Stimulated activated CD8-positive, alpha-beta memory T cell treated with anti-CD3 and anti-CD28 coated beads, Interleukin-12 subunit alpha, Interleukin-12 subunit beta, amount 100 ng/mL, for 4 hours (primary cell): ENCODE measurements at regions not wholly inside any gene's neighbourhood (a gene's known extent, or its start where the extent isn't known, plus 50 kb on each side); places are given as distances from the start of the nearest gene placed in this dataset.
"Not testable (repeated sequence)": the region's sequence is repeated elsewhere in the genome, so short reads cannot be mapped to it uniquely, and the experiment has no call there.

ENCODE experiments used
- DNase-seq: peaks from one replicate; pipeline ENCODE4 v3.0.0-alpha.2; 2020; ENCODE audit warnings: low read depth

GRCh38 chr3:112765531-112765930 is 81.1 kb downstream of the CD200R1L start:
- no peak for DNase-seq

- no peak for DNase-seq
Measured at GRCh38 chr3:112763258-112763657, 83.4 kb downstream of the CD200R1L start.

GRCh38 chr3:112761062-112761638 is 85.5 kb downstream of the CD200R1L start:
- DNase-seq: no peak

GRCh38 chr3:112759681-112760080 is 87.0 kb downstream of the CD200R1L start:
- DNase-seq: no peak

GRCh38 chr3:112759210-112759609 is 87.5 kb downstream of the CD200R1L start:
- no peak for DNase-seq

- no peak for DNase-seq
Measured at GRCh38 chr3:112757197-112757596, 89.5 kb downstream of the CD200R1L start.

GRCh38 chr3:112755845-112756613 is 90.6 kb downstream of the CD200R1L start:
- no peak for DNase-seq

GRCh38 chr3:112755046-112755445 is 91.6 kb downstream of the CD200R1L start:
- DNase-seq: not testable (repeated sequence)

GRCh38 chr3:112751564-112752512 is 94.8 kb downstream of the CD200R1L start:
- no peak for DNase-seq

- no peak for DNase-seq
Measured at GRCh38 chr3:112751061-112751460, 95.6 kb downstream of the CD200R1L start.

- DNase-seq: no peak
Measured at GRCh38 chr3:112747624-112748023, 99.0 kb downstream of the CD200R1L start.

GRCh38 chr3:112746675-112747280 is 99.9 kb downstream of the CD200R1L start:
- no peak for DNase-seq

GRCh38 chr3:112745567-112746248 is 101.0 kb downstream of the CD200R1L start:
- no peak for DNase-seq

- no peak for DNase-seq
Measured at GRCh38 chr3:112744825-112745566, 101.7 kb downstream of the CD200R1L start.

- no peak for DNase-seq
Measured at GRCh38 chr3:112744106-112744505, 102.6 kb downstream of the CD200R1L start.

- DNase-seq: no peak
Measured at GRCh38 chr3:112742934-112743333, 102.0 kb upstream of the CCDC80 start.

- no peak for DNase-seq
Measured at GRCh38 chr3:112741983-112742382, 101.0 kb upstream of the CCDC80 start.

- DNase-seq: no peak
Measured at GRCh38 chr3:112740835-112741234, 99.9 kb upstream of the CCDC80 start.

- no peak for DNase-seq
Measured at GRCh38 chr3:112739252-112739965, 98.5 kb upstream of the CCDC80 start.

- no peak for DNase-seq
Measured at GRCh38 chr3:112738366-112738765, 97.4 kb upstream of the CCDC80 start.
